Fibroblast of the aortic adventitia (primary cell): ENCODE measurements at regions not wholly inside any gene's neighbourhood (a gene's known extent, or its start where the extent isn't known, plus 50 kb on each side); places are given as distances from the start of the nearest gene placed in this dataset.
A peak's percentile ranks its signal among the peaks of the same experiment; 100 is the strongest.

ENCODE experiments used
- DNase-seq: peaks from one replicate; pipeline ENCODE4 v3.0.0-alpha.2; 2010; ENCODE audit warnings: low read depth
- H3K4me3 ChIP-seq: 2 replicates; pipeline ENCODE4 v1.5.1; 2011; ENCODE audit warnings: low read depth, mild to moderate bottlenecking, control low read depth, low read length, moderate library complexity
- TF ChIP-seq, protein P1 (sequence below): IDR thresholded peaks from 2 replicates; pipeline ENCODE4 v1.5.1; 2011; ENCODE audit warnings: mild to moderate bottlenecking, low read length, control low read depth, inconsistent platforms; ENCODE audit not compliant: insufficient read depth

- TF ChIP-seq, protein P1, sequence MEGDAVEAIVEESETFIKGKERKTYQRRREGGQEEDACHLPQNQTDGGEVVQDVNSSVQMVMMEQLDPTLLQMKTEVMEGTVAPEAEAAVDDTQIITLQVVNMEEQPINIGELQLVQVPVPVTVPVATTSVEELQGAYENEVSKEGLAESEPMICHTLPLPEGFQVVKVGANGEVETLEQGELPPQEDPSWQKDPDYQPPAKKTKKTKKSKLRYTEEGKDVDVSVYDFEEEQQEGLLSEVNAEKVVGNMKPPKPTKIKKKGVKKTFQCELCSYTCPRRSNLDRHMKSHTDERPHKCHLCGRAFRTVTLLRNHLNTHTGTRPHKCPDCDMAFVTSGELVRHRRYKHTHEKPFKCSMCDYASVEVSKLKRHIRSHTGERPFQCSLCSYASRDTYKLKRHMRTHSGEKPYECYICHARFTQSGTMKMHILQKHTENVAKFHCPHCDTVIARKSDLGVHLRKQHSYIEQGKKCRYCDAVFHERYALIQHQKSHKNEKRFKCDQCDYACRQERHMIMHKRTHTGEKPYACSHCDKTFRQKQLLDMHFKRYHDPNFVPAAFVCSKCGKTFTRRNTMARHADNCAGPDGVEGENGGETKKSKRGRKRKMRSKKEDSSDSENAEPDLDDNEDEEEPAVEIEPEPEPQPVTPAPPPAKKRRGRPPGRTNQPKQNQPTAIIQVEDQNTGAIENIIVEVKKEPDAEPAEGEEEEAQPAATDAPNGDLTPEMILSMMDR, result no peak
- no peak for DNase-seq
- no peak overlapping the region for H3K4me3 ChIP-seq
Measured at GRCh38 chr6:72551470-72551869, 70.4 kb upstream of the KCNQ5 start.

- TF ChIP-seq, protein P1, result no peak
- H3K4me3 ChIP-seq, result no peak overlapping the region
- peak; percentile 41 for DNase-seq
Measured at GRCh38 chr6:72552938-72553337, 68.9 kb upstream of the KCNQ5 start.

GRCh38 chr6:72553531-72554511 lies 68.0 kb upstream of the KCNQ5 start:
- peak; percentile 82 for DNase-seq
- TF ChIP-seq, protein P1, result no peak
- no peak overlapping the region for H3K4me3 ChIP-seq

DNA sequence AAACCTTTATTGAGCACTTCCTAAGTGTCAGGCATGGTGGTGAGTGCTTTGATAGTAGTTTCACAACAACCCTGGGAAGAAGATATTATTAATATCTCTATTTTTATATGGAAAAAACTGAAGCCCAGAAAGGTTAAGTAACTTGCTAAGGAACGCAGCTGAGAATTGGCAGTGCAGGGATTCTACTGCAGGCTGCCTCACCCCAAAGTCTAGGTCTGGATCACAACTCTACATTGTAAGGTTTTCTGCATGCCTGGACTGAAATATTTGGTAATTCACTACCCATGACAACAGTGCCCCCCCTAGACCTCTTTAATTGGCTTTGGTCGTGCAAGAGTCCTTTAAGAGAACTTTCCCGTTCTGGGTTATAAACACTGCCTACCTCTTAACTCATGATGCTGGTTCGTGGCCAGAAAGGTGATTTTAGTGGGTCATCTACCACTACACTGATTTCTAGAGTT lies 67.1 kb upstream of the KCNQ5 start:
- DNase-seq, result peak; percentile 52
- no peak overlapping the region for H3K4me3 ChIP-seq
- TF ChIP-seq, protein P1, result no peak

- H3K4me3 ChIP-seq, result no peak overlapping the region
- DNase-seq, result no peak
- TF ChIP-seq, protein P1, result no peak
Measured at GRCh38 chr6:72559067-72559466, 62.8 kb upstream of the KCNQ5 start.

DNA sequence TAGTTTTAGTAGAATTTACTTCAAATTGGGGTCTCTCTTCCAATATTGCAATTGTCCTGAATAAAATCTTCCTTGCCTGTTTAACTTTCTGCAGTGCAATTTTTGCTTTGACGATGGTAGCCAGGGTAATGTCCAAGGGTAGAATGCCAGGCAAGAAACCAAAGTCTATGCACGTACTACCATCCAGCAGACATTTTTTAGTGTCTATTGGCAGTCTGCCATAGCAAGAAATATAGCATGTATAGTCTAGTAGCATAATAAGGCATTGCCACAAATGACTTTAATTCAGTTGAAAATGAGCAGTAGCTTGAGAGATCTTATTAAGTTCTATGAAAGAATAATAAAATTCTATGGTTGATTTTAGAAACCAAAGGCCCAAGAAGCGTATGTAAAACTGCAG lies 62.3 kb upstream of the KCNQ5 start:
- TF ChIP-seq, protein P1, result no peak
- H3K4me3 ChIP-seq, result no peak overlapping the region
- no peak for DNase-seq
